Suprapubic skin (tissue), 3 donors: ENCODE measurements at regions not wholly inside any gene's neighbourhood (a gene's known extent, or its start where the extent isn't known, plus 50 kb on each side); places are given as distances from the start of the nearest gene placed in this dataset.

Source experiments
- EP300 ChIP-seq: sonication (generic); formaldehyde crosslinking; IDR thresholded peaks from one replicate; pipeline ENCODE4 v1.6.1; 2017; ENCODE audit warnings: antibody characterized with exemption
- POLR2A ChIP-seq, 2 donors: fragments of 450-650 bp; IDR thresholded peaks; one replicate each; pipeline ENCODE4 v1.6.1; 2017; ENCODE audit warnings: antibody characterized with exemption in 2 of 2, mild to moderate bottlenecking in 2 of 2, moderate library complexity in 2 of 2
- TF ChIP-seq, protein P1 (sequence below), 2 donors: fragments of 200-600 bp in 1 of 2; fragments of 450-650 bp in 1 of 2; sonication (generic) in 1 of 2; IDR thresholded peaks; one replicate each; pipeline ENCODE4 v1.5.1; 2016 to 2019; ENCODE audit warnings: antibody characterized with exemption in 2 of 2, mild to moderate bottlenecking in 1 of 2, moderate library complexity in 1 of 2

GRCh38 chr6:14656649-14657048, 539.1 kb downstream of the CD83 start:
- TF ChIP-seq, protein P1, sequence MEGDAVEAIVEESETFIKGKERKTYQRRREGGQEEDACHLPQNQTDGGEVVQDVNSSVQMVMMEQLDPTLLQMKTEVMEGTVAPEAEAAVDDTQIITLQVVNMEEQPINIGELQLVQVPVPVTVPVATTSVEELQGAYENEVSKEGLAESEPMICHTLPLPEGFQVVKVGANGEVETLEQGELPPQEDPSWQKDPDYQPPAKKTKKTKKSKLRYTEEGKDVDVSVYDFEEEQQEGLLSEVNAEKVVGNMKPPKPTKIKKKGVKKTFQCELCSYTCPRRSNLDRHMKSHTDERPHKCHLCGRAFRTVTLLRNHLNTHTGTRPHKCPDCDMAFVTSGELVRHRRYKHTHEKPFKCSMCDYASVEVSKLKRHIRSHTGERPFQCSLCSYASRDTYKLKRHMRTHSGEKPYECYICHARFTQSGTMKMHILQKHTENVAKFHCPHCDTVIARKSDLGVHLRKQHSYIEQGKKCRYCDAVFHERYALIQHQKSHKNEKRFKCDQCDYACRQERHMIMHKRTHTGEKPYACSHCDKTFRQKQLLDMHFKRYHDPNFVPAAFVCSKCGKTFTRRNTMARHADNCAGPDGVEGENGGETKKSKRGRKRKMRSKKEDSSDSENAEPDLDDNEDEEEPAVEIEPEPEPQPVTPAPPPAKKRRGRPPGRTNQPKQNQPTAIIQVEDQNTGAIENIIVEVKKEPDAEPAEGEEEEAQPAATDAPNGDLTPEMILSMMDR (IDR thresholded peaks at IDR 0.05): no peak
- TF ChIP-seq POLR2A (IDR thresholded peaks at IDR 0.05) (no peak), EP300 (no peak)
